Hepatocyte (in vitro differentiated cells): ENCODE measurements at regions not wholly inside any gene's neighbourhood (a gene's known extent, or its start where the extent isn't known, plus 50 kb on each side); places are given as distances from the start of the nearest gene placed in this dataset.

Source experiments
- EZH2 ChIP-seq: fragments of 200-600 bp; sonication (generic); IDR thresholded peaks from 2 replicates; pipeline ENCODE4 v1.6.1; 2016; ENCODE audit warnings: antibody characterized with exemption, mild to moderate bottlenecking, borderline replicate concordance
- TF ChIP-seq, protein P1 (sequence below): fragments of 200-600 bp; sonication (generic); IDR thresholded peaks from 2 replicates; pipeline ENCODE4 v1.5.1; 2016; ENCODE audit warnings: antibody characterized with exemption, mild to moderate bottlenecking; ENCODE audit not compliant: poor library complexity

DNA sequence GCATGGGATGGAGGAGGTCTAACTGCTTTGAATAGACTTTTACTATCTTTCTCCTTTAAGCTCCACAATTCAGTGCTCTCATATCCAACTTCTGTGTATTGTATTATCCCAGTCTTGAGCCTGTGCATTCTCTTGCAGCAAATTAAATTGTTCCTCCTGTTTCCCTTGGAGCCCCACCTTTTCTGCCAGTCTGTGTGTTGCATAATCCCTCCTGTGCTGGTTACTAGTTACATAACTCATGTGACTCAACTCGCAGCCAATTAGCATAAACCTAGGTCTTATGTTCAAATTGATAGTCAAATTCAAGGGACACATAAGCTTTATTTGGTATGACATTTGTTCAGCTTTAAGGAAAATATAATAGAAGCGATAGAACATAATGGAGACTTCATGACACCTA lies 1863.5 kb downstream of the MRPL39 start:
- TF ChIP-seq, protein P1, sequence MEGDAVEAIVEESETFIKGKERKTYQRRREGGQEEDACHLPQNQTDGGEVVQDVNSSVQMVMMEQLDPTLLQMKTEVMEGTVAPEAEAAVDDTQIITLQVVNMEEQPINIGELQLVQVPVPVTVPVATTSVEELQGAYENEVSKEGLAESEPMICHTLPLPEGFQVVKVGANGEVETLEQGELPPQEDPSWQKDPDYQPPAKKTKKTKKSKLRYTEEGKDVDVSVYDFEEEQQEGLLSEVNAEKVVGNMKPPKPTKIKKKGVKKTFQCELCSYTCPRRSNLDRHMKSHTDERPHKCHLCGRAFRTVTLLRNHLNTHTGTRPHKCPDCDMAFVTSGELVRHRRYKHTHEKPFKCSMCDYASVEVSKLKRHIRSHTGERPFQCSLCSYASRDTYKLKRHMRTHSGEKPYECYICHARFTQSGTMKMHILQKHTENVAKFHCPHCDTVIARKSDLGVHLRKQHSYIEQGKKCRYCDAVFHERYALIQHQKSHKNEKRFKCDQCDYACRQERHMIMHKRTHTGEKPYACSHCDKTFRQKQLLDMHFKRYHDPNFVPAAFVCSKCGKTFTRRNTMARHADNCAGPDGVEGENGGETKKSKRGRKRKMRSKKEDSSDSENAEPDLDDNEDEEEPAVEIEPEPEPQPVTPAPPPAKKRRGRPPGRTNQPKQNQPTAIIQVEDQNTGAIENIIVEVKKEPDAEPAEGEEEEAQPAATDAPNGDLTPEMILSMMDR = no peak
- TF ChIP-seq EZH2 = no peak
